NB4 (cell line): ENCODE measurements at regions not wholly inside any gene's neighbourhood (a gene's known extent, or its start where the extent isn't known, plus 50 kb on each side); places are given as distances from the start of the nearest gene placed in this dataset.

Experiments
- DNase-seq: peaks from one replicate; pipeline ENCODE4 v3.0.0; 2010; ENCODE audit warnings: low read depth
- H3K4me3 ChIP-seq: one replicate; pipeline ENCODE4 v1.5.1; 2011; ENCODE audit warnings: mild to moderate bottlenecking, low read depth, low read length, moderate library complexity
- MYC ChIP-seq: IDR thresholded peaks from 2 replicates; pipeline ENCODE4 v1.6.1; 2011; ENCODE audit warnings: low read depth, low read length
- POLR2A ChIP-seq: IDR thresholded peaks from 2 replicates; pipeline ENCODE4 v1.6.1; 2011; ENCODE audit warnings: mild to moderate bottlenecking; ENCODE audit not compliant: insufficient read length; ENCODE audit errors: extremely low read depth
- TF ChIP-seq, protein P1 (sequence below): IDR thresholded peaks from one replicate; pipeline ENCODE4 v1.5.1; 2012; ENCODE audit warnings: low read depth, low read length
- TF ChIP-seq, protein P2 (sequence below): IDR thresholded peaks from 2 replicates; pipeline ENCODE4 v1.6.1; 2011; ENCODE audit warnings: low read depth, low read length

DNA sequence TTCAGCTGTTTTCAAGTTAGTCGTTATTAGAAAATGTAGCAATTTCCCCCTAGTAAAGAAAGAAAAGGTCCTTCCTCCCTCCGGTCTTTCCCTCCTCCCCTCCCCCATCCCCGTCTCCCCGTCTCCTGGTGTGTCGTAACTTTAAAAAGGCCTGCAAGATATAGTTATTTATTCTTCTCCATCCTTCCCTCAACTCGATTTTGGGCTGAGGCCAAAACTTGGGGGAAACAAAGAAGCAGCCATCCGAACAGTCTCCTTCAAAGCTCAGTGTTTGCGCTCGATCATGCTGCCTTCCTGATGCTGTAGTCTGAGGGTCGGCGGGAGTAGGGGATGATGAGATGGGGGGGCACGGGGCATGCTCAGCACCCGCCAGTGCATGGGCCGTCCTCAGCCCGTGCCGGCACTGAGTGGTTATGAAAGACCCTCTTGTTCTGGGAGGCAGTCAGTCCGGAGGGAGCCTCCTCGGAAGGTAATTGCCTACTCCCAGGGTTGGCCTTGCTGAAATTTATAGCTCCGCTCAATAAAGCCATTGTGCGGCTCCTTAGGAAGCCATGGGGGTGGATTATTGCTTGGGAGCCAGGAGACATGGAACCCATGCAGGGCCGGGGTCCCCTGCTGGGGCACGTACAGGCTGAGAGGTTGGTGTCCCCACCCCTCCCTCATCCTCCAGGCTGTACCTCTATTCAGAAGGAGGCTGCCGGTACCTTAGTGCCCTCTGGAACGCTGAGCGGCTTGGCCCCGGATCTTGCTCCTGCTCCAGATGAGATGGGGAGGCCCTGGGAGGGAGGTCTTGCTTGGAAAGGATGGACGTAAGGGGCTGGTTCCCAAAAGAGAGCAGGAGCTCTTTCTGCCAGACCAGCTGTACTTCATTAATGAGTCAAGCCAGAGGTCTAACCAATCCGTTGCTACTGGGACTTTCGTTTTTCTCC lies 212.7 kb upstream of the CADM1 start:
- TF ChIP-seq, protein P1, sequence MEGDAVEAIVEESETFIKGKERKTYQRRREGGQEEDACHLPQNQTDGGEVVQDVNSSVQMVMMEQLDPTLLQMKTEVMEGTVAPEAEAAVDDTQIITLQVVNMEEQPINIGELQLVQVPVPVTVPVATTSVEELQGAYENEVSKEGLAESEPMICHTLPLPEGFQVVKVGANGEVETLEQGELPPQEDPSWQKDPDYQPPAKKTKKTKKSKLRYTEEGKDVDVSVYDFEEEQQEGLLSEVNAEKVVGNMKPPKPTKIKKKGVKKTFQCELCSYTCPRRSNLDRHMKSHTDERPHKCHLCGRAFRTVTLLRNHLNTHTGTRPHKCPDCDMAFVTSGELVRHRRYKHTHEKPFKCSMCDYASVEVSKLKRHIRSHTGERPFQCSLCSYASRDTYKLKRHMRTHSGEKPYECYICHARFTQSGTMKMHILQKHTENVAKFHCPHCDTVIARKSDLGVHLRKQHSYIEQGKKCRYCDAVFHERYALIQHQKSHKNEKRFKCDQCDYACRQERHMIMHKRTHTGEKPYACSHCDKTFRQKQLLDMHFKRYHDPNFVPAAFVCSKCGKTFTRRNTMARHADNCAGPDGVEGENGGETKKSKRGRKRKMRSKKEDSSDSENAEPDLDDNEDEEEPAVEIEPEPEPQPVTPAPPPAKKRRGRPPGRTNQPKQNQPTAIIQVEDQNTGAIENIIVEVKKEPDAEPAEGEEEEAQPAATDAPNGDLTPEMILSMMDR, result no peak
- TF ChIP-seq POLR2A (no peak), MYC (no peak)
- TF ChIP-seq, protein P2, sequence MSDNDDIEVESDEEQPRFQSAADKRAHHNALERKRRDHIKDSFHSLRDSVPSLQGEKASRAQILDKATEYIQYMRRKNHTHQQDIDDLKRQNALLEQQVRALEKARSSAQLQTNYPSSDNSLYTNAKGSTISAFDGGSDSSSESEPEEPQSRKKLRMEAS, result no peak
- no peak for DNase-seq
- H3K4me3 ChIP-seq, result no peak overlapping the region

DNA sequence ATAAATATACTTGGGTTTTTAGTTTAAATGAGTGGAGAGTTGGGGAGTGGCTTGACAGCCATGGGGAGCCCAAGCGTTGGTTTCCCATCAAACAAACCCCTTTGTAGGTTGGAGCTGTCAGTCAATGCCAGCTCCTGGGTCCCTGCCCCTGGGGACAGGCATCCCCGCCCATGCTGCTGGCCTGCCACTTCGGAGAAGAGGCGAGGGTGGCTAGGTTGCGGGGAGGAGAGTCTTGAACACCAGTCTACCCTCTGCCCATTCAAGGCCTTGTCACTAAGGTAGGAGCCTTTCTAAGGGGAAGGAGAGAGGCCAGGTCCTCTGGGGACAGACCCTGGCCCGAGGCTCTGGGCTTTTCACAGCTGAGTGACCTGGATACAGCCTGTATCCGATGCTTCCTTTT lies 211.9 kb upstream of the CADM1 start:
- TF ChIP-seq POLR2A, result no peak
- TF ChIP-seq, protein P1, result no peak
- TF ChIP-seq, protein P2, result no peak
- no peak for DNase-seq
- H3K4me3 ChIP-seq, result no peak overlapping the region

DNA sequence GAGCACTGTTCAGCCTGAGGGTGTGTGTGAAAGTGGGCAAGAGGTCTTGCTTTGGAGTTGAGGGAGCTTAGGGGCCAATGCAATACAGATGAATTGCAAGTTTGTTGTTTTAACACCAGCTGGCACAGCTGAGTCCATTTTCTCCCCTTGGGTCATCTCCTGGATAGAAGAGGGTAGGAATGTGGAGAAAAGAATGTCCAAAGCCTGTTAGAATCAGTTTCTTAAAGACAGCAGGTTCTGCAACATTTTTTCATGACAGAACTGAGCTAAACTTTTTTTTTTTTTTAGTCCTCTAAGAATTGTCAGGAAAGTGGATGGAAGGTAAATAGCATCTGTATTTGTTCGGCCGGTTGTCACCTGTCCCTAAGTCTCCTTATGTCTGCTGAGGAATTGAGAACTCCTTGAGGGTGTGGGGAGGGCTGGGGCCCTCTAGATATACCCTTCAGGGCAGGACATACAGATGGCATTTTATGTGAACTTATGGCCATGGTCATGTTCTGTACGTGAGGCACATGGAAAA lies 211.1 kb upstream of the CADM1 start:
- TF ChIP-seq, protein P1, result no peak
- TF ChIP-seq, protein P2, result no peak
- no peak for TF ChIP-seq MYC
- TF ChIP-seq POLR2A, result no peak
- DNase-seq, result no peak
- H3K4me3 ChIP-seq, result no peak overlapping the region

DNA sequence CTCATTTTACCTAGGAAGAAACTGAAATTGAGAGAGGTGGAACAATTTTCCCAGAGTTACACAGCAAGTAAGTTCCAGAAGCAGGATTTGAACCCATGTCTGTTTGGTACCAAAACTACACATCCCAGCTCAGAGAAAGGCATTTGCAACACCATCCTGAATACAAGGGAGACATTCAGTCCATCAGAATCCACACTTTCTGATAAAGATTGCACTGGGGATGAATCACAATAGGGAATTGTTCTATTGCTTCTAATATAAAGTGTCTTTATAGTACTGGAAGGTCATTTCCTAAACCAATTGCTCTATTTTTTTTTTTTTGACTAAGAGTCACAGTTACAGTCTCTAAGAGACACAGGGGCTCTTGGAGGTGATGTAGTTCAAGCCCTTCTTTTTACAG lies 208.1 kb upstream of the CADM1 start:
- TF ChIP-seq, protein P2, result no peak
- no peak for TF ChIP-seq POLR2A
- TF ChIP-seq, protein P1, result no peak
- no peak for TF ChIP-seq MYC
- DNase-seq, result no peak
- H3K4me3 ChIP-seq, result no peak overlapping the region

DNA sequence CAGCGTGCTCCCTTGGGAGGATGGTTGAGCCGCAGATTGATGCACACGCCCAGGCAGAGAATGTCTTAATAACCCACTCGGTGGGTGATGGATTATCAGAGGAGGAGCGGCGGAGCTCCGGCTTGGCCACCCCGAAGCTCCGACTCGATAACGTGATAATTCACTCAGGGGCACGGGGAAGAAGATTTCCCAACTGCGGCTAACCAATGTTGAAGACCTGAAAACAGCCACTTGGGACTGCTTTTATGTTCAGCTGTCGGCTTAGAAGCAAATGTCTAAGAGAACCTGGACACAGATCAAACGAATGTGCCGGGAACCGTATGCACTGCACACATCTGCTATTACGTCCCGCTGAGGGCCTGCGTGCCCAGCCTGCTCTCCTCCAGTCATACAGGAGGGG lies 206.8 kb upstream of the CADM1 start:
- TF ChIP-seq, protein P1, result no peak
- TF ChIP-seq POLR2A (no peak), MYC (no peak)
- TF ChIP-seq, protein P2, result no peak
- DNase-seq, result peak; percentile 63

More for the DNA sequence above, 206.8 kb upstream of the CADM1 start:
- H3K4me3 ChIP-seq, result no peak overlapping the region
